ENCODE measurements at regions not wholly inside any gene's neighbourhood (a gene's known extent, or its start where the extent isn't known, plus 50 kb on each side); places are given as distances from the start of the nearest gene placed in this dataset.

- Histone ChIP-seq H3K79me2 (ENCODE audit: insufficient read depth, low read length) (no peaks in the 10 kb centered on the region), H3K4me3 (ENCODE audit: low read depth in 1 of 2, low read length in 2 of 2) (no peak overlapping the region), H2AFZ (ENCODE audit: low read depth, low read length) (no peak overlapping the region), H4K20me1 (ENCODE audit: insufficient read depth, low read length) (no peaks in the 10 kb centered on the region), H3K9ac (ENCODE audit: low read depth, low read length) (no peak overlapping the region), H3K36me3 (ENCODE audit: insufficient read depth, low read length) (no peaks in the 10 kb centered on the region), H3K4me1 (ENCODE audit: insufficient read depth, low read length) (peaks cover 19% of the 10 kb centered on the region), H3K4me2 (ENCODE audit: insufficient read depth, low read length) (no peak overlapping the region), H3K9me3 (ENCODE audit: insufficient read depth, low read length, severe bottlenecking) (no peaks in the 10 kb centered on the region), H3K27me3 (ENCODE audit: insufficient read depth, low read length, poor library complexity) (no peaks in the 10 kb centered on the region), H3K27ac (ENCODE audit: low read length) (no peak overlapping the region)
- no peak for TF ChIP-seq CTCF (IDR thresholded peaks at IDR 0.05; ENCODE audit: borderline replicate concordance, extremely low read depth, low read length, poor library complexity, severe bottlenecking)
- no peak for TF ChIP-seq EZH2 (IDR thresholded peaks at IDR 0.05; ENCODE audit: borderline replicate concordance, low read depth, low read length, severe bottlenecking)
- ATAC-seq (ENCODE audit: insufficient read depth, low read depth) (no peak), DNase-seq (no peak)
Measured at GRCh38 chr15:60119101-60119500, 115.0 kb downstream of the FOXB1 start.

GRCh38 chr15:60120100-60120499, 116.0 kb downstream of the FOXB1 start:
- Histone ChIP-seq H3K9ac (ENCODE audit: low read depth, low read length) (no peak overlapping the region), H3K9me3 (ENCODE audit: insufficient read depth, low read length, severe bottlenecking) (no peaks in the 10 kb centered on the region), H3K4me2 (ENCODE audit: insufficient read depth, low read length) (no peak overlapping the region), H3K27me3 (ENCODE audit: insufficient read depth, low read length, poor library complexity) (no peaks in the 10 kb centered on the region), H3K27ac (ENCODE audit: low read length) (no peak overlapping the region; the same call in 1 of the 2 replicates), H4K20me1 (ENCODE audit: insufficient read depth, low read length) (no peaks in the 10 kb centered on the region), H3K4me1 (ENCODE audit: insufficient read depth, low read length) (peaks cover 29% of the 10 kb centered on the region), H3K79me2 (ENCODE audit: insufficient read depth, low read length) (no peaks in the 10 kb centered on the region), H3K36me3 (ENCODE audit: insufficient read depth, low read length) (no peaks in the 10 kb centered on the region), H3K4me3 (ENCODE audit: low read depth in 1 of 2, low read length in 2 of 2) (no peak overlapping the region), H2AFZ (ENCODE audit: low read depth, low read length) (no peak overlapping the region)
- DNase-seq (peak; percentile 51), ATAC-seq (ENCODE audit: insufficient read depth, low read depth) (peak; percentile 77)
- TF ChIP-seq CTCF (IDR thresholded peaks at IDR 0.05; ENCODE audit: borderline replicate concordance, extremely low read depth, low read length, poor library complexity, severe bottlenecking), result no peak
- no peak for TF ChIP-seq EZH2 (IDR thresholded peaks at IDR 0.05; ENCODE audit: borderline replicate concordance, low read depth, low read length, severe bottlenecking)

- H3K27me3 ChIP-seq (ENCODE audit: insufficient read depth, low read length, poor library complexity), result no peaks in the 10 kb centered on the region
- H3K4me1 ChIP-seq (ENCODE audit: insufficient read depth, low read length), result peaks cover 40% of the 10 kb centered on the region
- TF ChIP-seq EZH2 (IDR thresholded peaks at IDR 0.05; ENCODE audit: borderline replicate concordance, low read depth, low read length, severe bottlenecking), result no peak
- TF ChIP-seq CTCF (IDR thresholded peaks at IDR 0.05; ENCODE audit: borderline replicate concordance, extremely low read depth, low read length, poor library complexity, severe bottlenecking), result no peak
- no peak overlapping the region for H2AFZ ChIP-seq (ENCODE audit: low read depth, low read length)
- no peak overlapping the region for H3K4me3 ChIP-seq (ENCODE audit: low read depth in 1 of 2, low read length in 2 of 2)
- no peak overlapping the region for H3K4me2 ChIP-seq (ENCODE audit: insufficient read depth, low read length)
- H3K27ac ChIP-seq (ENCODE audit: low read length), result no peak overlapping the region
- DNase-seq (no peak), ATAC-seq (ENCODE audit: insufficient read depth, low read depth) (no peak)
- no peaks in the 10 kb centered on the region for H3K79me2 ChIP-seq (ENCODE audit: insufficient read depth, low read length)
- no peaks in the 10 kb centered on the region for H3K9me3 ChIP-seq (ENCODE audit: insufficient read depth, low read length, severe bottlenecking)
- no peaks in the 10 kb centered on the region for H3K36me3 ChIP-seq (ENCODE audit: insufficient read depth, low read length)
- H3K9ac ChIP-seq (ENCODE audit: low read depth, low read length), result no peak overlapping the region
- no peaks in the 10 kb centered on the region for H4K20me1 ChIP-seq (ENCODE audit: insufficient read depth, low read length)
Measured at GRCh38 chr15:60121845-60122244, 117.7 kb downstream of the FOXB1 start.

GRCh38 chr15:60122691-60123090, 118.6 kb downstream of the FOXB1 start:
- Histone ChIP-seq H3K4me3 (ENCODE audit: low read depth in 1 of 2, low read length in 2 of 2) (no peak overlapping the region), H3K9ac (ENCODE audit: low read depth, low read length) (no peak overlapping the region), H3K4me2 (ENCODE audit: insufficient read depth, low read length) (no peak overlapping the region), H3K27me3 (ENCODE audit: insufficient read depth, low read length, poor library complexity) (no peaks in the 10 kb centered on the region), H2AFZ (ENCODE audit: low read depth, low read length) (no peak overlapping the region), H3K9me3 (ENCODE audit: insufficient read depth, low read length, severe bottlenecking) (no peaks in the 10 kb centered on the region), H4K20me1 (ENCODE audit: insufficient read depth, low read length) (no peaks in the 10 kb centered on the region), H3K79me2 (ENCODE audit: insufficient read depth, low read length) (no peaks in the 10 kb centered on the region), H3K4me1 (ENCODE audit: insufficient read depth, low read length) (peaks cover 48% of the 10 kb centered on the region), H3K27ac (ENCODE audit: low read length) (no peak overlapping the region), H3K36me3 (ENCODE audit: insufficient read depth, low read length) (no peaks in the 10 kb centered on the region)
- TF ChIP-seq CTCF (IDR thresholded peaks at IDR 0.05; ENCODE audit: borderline replicate concordance, extremely low read depth, low read length, poor library complexity, severe bottlenecking) (no peak), EZH2 (IDR thresholded peaks at IDR 0.05; ENCODE audit: borderline replicate concordance, low read depth, low read length, severe bottlenecking) (no peak)
- ATAC-seq (ENCODE audit: insufficient read depth, low read depth), result no peak
- DNase-seq, result no peak
